Fibroblast of pulmonary artery (primary cell): ENCODE measurements at regions not wholly inside any gene's neighbourhood (a gene's known extent, or its start where the extent isn't known, plus 50 kb on each side); places are given as distances from the start of the nearest gene placed in this dataset.
"Not testable (repeated sequence)": the region's sequence is repeated elsewhere in the genome, so short reads cannot be mapped to it uniquely, and the experiment has no call there.

ENCODE experiments used
- DNase-seq: peaks from one replicate; pipeline ENCODE4 v3.0.0-alpha.2; 2010; ENCODE audit warnings: low read depth
- H3K4me3 ChIP-seq: replicated peaks from 2 replicates; pipeline ENCODE4 v1.5.1; 2011; ENCODE audit warnings: low read depth, mild to moderate bottlenecking, control low read depth, low read length, moderate library complexity
- CTCF ChIP-seq: IDR thresholded peaks from 2 replicates; pipeline ENCODE4 v1.5.1; 2011; ENCODE audit warnings: mild to moderate bottlenecking, control low read depth, low read length, inconsistent platforms; ENCODE audit errors: missing control alignments

- DNase-seq, result no peak
Measured at GRCh38 chr10:29378106-29378505, 89.2 kb downstream of the LYZL1 start.

GRCh38 chr10:29379208-29379607 lies 90.3 kb downstream of the LYZL1 start:
- H3K4me3 ChIP-seq, result no peak overlapping the region
- DNase-seq, result no peak
- no peak for TF ChIP-seq CTCF

More at GRCh38 chr10:29378106-29378505, 89.2 kb downstream of the LYZL1 start:
- no peak overlapping the region for H3K4me3 ChIP-seq
- no peak for TF ChIP-seq CTCF

- DNase-seq, H3K4me3 ChIP-seq: not testable (repeated sequence)
Measured at GRCh38 chr10:29379777-29380598, 91.1 kb downstream of the LYZL1 start.

GRCh38 chr10:29380599-29381511 lies 92.0 kb downstream of the LYZL1 start:
- H3K4me3 ChIP-seq, DNase-seq: not testable (repeated sequence)

- DNase-seq, result peak; percentile 44
- no peak overlapping the region for H3K4me3 ChIP-seq
- peak; percentile 71 for TF ChIP-seq CTCF
Measured at GRCh38 chr10:29386342-29386999, 97.6 kb downstream of the LYZL1 start.

GRCh38 chr10:29387269-29387668 lies 98.4 kb downstream of the LYZL1 start:
- no peak for TF ChIP-seq CTCF
- H3K4me3 ChIP-seq, result no peak overlapping the region
- DNase-seq, result no peak

- not testable (repeated sequence) for H3K4me3 ChIP-seq, DNase-seq
Measured at GRCh38 chr10:29388112-29388511, 99.2 kb downstream of the LYZL1 start.

GRCh38 chr10:29389493-29389892 lies 100.6 kb downstream of the LYZL1 start:
- TF ChIP-seq CTCF, result no peak
- DNase-seq, result no peak
- no peak overlapping the region for H3K4me3 ChIP-seq
